GM10266 (cell line): ENCODE measurements at regions not wholly inside any gene's neighbourhood (a gene's known extent, or its start where the extent isn't known, plus 50 kb on each side); places are given as distances from the start of the nearest gene placed in this dataset.

Experiments used
- DNase-seq: peaks from one replicate; pipeline ENCODE4 v3.0.0; 2012; ENCODE audit errors: extremely low spot score
- CTCF ChIP-seq: IDR thresholded peaks from 2 replicates; pipeline ENCODE4 v1.5.1; 2012; ENCODE audit warnings: mild to moderate bottlenecking, low read depth; ENCODE audit not compliant: control insufficient read depth, insufficient read depth; ENCODE audit errors: missing control alignments

- DNase-seq: no peak
- TF ChIP-seq CTCF: no peak
These were observed 419.4 kb upstream of the JARID2 start for GRCh38 chr6:14826456-14826855.

GRCh38 chr6:14827354-14827753 is 418.5 kb upstream of the JARID2 start:
- DNase-seq: no peak
- TF ChIP-seq CTCF: no peak

- no peak for TF ChIP-seq CTCF
- no peak for DNase-seq
These were observed 417.7 kb upstream of the JARID2 start for GRCh38 chr6:14828201-14828611.

GRCh38 chr6:14831070-14831469 is 414.8 kb upstream of the JARID2 start:
- DNase-seq: no peak
- no peak for TF ChIP-seq CTCF

- no peak for DNase-seq
- TF ChIP-seq CTCF: no peak
These were observed 413.9 kb upstream of the JARID2 start for GRCh38 chr6:14831937-14832336.

- DNase-seq: no peak
- TF ChIP-seq CTCF: no peak
These were observed 413.4 kb upstream of the JARID2 start for GRCh38 chr6:14832427-14832826.

GRCh38 chr6:14834851-14835530 is 410.9 kb upstream of the JARID2 start:
- no peak for DNase-seq

More at GRCh38 chr6:14834851-14835530, 410.9 kb upstream of the JARID2 start:
- no peak for TF ChIP-seq CTCF
